Endodermal cell (in vitro differentiated cells): ENCODE measurements at regions not wholly inside any gene's neighbourhood (a gene's known extent, or its start where the extent isn't known, plus 50 kb on each side); places are given as distances from the start of the nearest gene placed in this dataset.

Experiments used
- DNase-seq: peaks from one replicate; pipeline ENCODE4 v3.0.0-alpha.2; 2017
- H3K27ac ChIP-seq: 2 replicates; pipeline ENCODE4 v1.5.1; 2013; ENCODE audit warnings: mild to moderate bottlenecking, low read depth, low read length, moderate library complexity
- H3K27me3 ChIP-seq: 2 replicates; pipeline ENCODE4 v1.6.1; 2013; ENCODE audit warnings: mild to moderate bottlenecking, low read length, moderate library complexity; ENCODE audit not compliant: insufficient read depth, control insufficient read depth, poor library complexity, severe bottlenecking
- H3K36me3 ChIP-seq: 2 replicates; pipeline ENCODE4 v1.7.0; 2013; ENCODE audit warnings: mild to moderate bottlenecking, low read length, moderate library complexity; ENCODE audit not compliant: control insufficient read depth, insufficient read depth
- H3K4me1 ChIP-seq: one replicate; pipeline ENCODE4 v1.7.0; 2013; ENCODE audit warnings: low read length; ENCODE audit not compliant: control insufficient read depth, insufficient read depth
- H3K4me3 ChIP-seq: 2 replicates; pipeline ENCODE4 v1.5.1; 2013; ENCODE audit warnings: mild to moderate bottlenecking, low read length, moderate library complexity
- H3K9ac ChIP-seq: 2 replicates; pipeline ENCODE4 v1.6.1; 2013; ENCODE audit warnings: mild to moderate bottlenecking, low read length, moderate library complexity; ENCODE audit not compliant: poor library complexity, severe bottlenecking; ENCODE audit errors: extremely low read depth
- H3K9me3 ChIP-seq: 2 replicates; pipeline ENCODE4 v1.6.1; 2013; ENCODE audit warnings: mild to moderate bottlenecking, low read length, moderate library complexity; ENCODE audit not compliant: control insufficient read depth
- H3K27ac Mint-ChIP-seq: 2 replicates; pipeline ENCODE4 v1.8.0; 2020; ENCODE audit warnings: mixed read lengths
- H3K27me3 Mint-ChIP-seq: 2 replicates; pipeline ENCODE4 v1.8.0; 2021; ENCODE audit warnings: mild to moderate bottlenecking, mixed read lengths; ENCODE audit not compliant: insufficient read depth
- H3K36me3 Mint-ChIP-seq: 2 replicates; pipeline ENCODE4 v1.8.0; 2020; ENCODE audit warnings: low read depth, mixed read lengths
- H3K4me1 Mint-ChIP-seq: 2 replicates; pipeline ENCODE4 v1.8.0; 2020; ENCODE audit warnings: mixed read lengths
- H3K4me3 Mint-ChIP-seq: 2 replicates; pipeline ENCODE4 v1.8.0; 2020; ENCODE audit warnings: mild to moderate bottlenecking, moderate library complexity, mixed read lengths
- H3K9me3 Mint-ChIP-seq: 2 replicates; pipeline ENCODE4 v1.8.0; 2020; ENCODE audit warnings: mild to moderate bottlenecking, mixed read lengths
- CTCF ChIP-seq: fragments of 200-600 bp; sonication (generic); conservative IDR thresholded peaks from 2 replicates; pipeline ENCODE4 v1.5.0; 2021; ENCODE audit warnings: antibody characterized with exemption, mild to moderate bottlenecking
- WGBS, 2 experiments: methylation state at CpG; one replicate each; pipeline versions ENCODE4 v1.1.5 to v1.1.7; 2013; ENCODE audit warnings: missing lambda C conversion rate in 2 of 2, mixed read lengths in 1 of 2; ENCODE audit not compliant: insufficient coverage in 1 of 2, insufficient read length in 1 of 2; 5-methylcytosine and 5-hydroxymethylcytosine counted together

- H3K4me1 ChIP-seq = no peaks in the 10 kb centered on the region
- no CpG with 5 or more reads among the region's 1 CpG for WGBS, 2 experiments
Measured at GRCh38 chrX:69415698-69416097, 88.4 kb upstream of the NALF2 start.

GRCh38 chrX:69412661-69413060 lies 91.5 kb upstream of the NALF2 start:
- H3K4me3 ChIP-seq = no peak overlapping the region
- no peaks in the 10 kb centered on the region for H3K36me3 ChIP-seq
- H3K27me3 Mint-ChIP-seq = no peaks in the 10 kb centered on the region
- no peak for DNase-seq
- H3K36me3 Mint-ChIP-seq = no peaks in the 10 kb centered on the region
- H3K27me3 ChIP-seq = no peaks in the 10 kb centered on the region
- H3K9ac ChIP-seq = no peak overlapping the region
- H3K4me3 Mint-ChIP-seq = no peak overlapping the region
- WGBS, 2 experiments = 98 to 100% methylated on average over 2 to 3 of the region's 3 CpGs
- no peak overlapping the region for H3K27ac Mint-ChIP-seq
- H3K9me3 ChIP-seq = peaks cover 5% of the 10 kb centered on the region
- H3K27ac ChIP-seq = no peak overlapping the region
- H3K4me1 ChIP-seq = no peaks in the 10 kb centered on the region
- TF ChIP-seq CTCF = no peak
- H3K4me1 Mint-ChIP-seq = no peaks in the 10 kb centered on the region
- H3K9me3 Mint-ChIP-seq = peaks cover 55% of the 10 kb centered on the region

More at GRCh38 chrX:69415698-69416097, 88.4 kb upstream of the NALF2 start:
- Mint-ChIP-seq H3K36me3 (no peaks in the 10 kb centered on the region), H3K27me3 (no peaks in the 10 kb centered on the region), H3K9me3 (peaks cover 52% of the 10 kb centered on the region), H3K27ac (no peak overlapping the region), H3K4me3 (no peak overlapping the region), H3K4me1 (no peaks in the 10 kb centered on the region)
- H3K36me3 ChIP-seq = no peaks in the 10 kb centered on the region
- peaks cover 5% of the 10 kb centered on the region for H3K9me3 ChIP-seq
- no peak overlapping the region for H3K4me3 ChIP-seq
- H3K27me3 ChIP-seq = no peaks in the 10 kb centered on the region
- TF ChIP-seq CTCF = no peak
- no peak overlapping the region for H3K27ac ChIP-seq
- no peak for DNase-seq
- H3K9ac ChIP-seq = no peak overlapping the region

- no peak overlapping the region for H3K4me3 Mint-ChIP-seq
- no peaks in the 10 kb centered on the region for H3K4me1 ChIP-seq
- no peaks in the 10 kb centered on the region for H3K36me3 Mint-ChIP-seq
- no peak for TF ChIP-seq CTCF
- peaks cover 61% of the 10 kb centered on the region for H3K9me3 Mint-ChIP-seq
- no peak overlapping the region for H3K9ac ChIP-seq
- H3K27me3 ChIP-seq = no peaks in the 10 kb centered on the region
- no peak overlapping the region for H3K27ac Mint-ChIP-seq
- no peak overlapping the region for H3K4me3 ChIP-seq
- no peak overlapping the region for H3K27ac ChIP-seq
- H3K27me3 Mint-ChIP-seq = peaks cover 2% of the 10 kb centered on the region
- no peaks in the 10 kb centered on the region for H3K36me3 ChIP-seq
- H3K4me1 Mint-ChIP-seq = peaks cover 19% of the 10 kb centered on the region
- no peaks in the 10 kb centered on the region for H3K9me3 ChIP-seq
- DNase-seq = no peak
Measured at GRCh38 chrX:69398881-69399280, 105.2 kb upstream of the NALF2 start.
